Aorta (tissue), 5 donors: ENCODE measurements at regions not wholly inside any gene's neighbourhood (a gene's known extent, or its start where the extent isn't known, plus 50 kb on each side); places are given as distances from the start of the nearest gene placed in this dataset.

Source experiments
- ATAC-seq: fragments of 200-7000 bp; cut with Tn5 transposase; one replicate; pipeline ENCODE4 v1.9.1; 2022; ENCODE audit warnings: moderate library complexity; ENCODE audit not compliant: low FRiP score
- DNase-seq, 2 donors: peaks; one replicate each; pipeline ENCODE4 v3.0.0-alpha.2; 2020
- H3K27ac ChIP-seq, 2 donors: one replicate each; pipeline ENCODE4 v1.5.1; 2013; ENCODE audit warnings: low read length in 2 of 2, mild to moderate bottlenecking in 2 of 2, moderate library complexity in 2 of 2, control low read depth in 1 of 2, inconsistent platforms in 1 of 2, low read depth in 1 of 2
- H3K27me3 ChIP-seq, 2 donors: one replicate each; pipeline ENCODE4 v1.6.1; 2013; ENCODE audit warnings: control low read depth in 1 of 2, low read length in 1 of 2, mild to moderate bottlenecking in 1 of 2, moderate library complexity in 1 of 2; ENCODE audit not compliant: insufficient read depth in 2 of 2, control insufficient read depth in 1 of 2
- H3K36me3 ChIP-seq, 2 donors: one replicate each; pipeline ENCODE4 v1.6.1; 2013; ENCODE audit warnings: control low read depth in 1 of 2, low read length in 1 of 2, mild to moderate bottlenecking in 1 of 2; ENCODE audit not compliant: insufficient read depth in 2 of 2, control insufficient read depth in 1 of 2
- H3K4me1 ChIP-seq, 2 donors: one replicate each; pipeline ENCODE4 v1.6.1; 2013; ENCODE audit warnings: low read length in 2 of 2, control low read depth in 1 of 2, mild to moderate bottlenecking in 1 of 2, moderate library complexity in 1 of 2; ENCODE audit not compliant: insufficient read depth in 2 of 2, control insufficient read depth in 1 of 2
- H3K4me3 ChIP-seq, 2 donors: one replicate each; pipeline ENCODE4 v1.5.1; 2013; ENCODE audit warnings: low read length in 2 of 2, control low read depth in 1 of 2, mild to moderate bottlenecking in 1 of 2
- H3K9me3 ChIP-seq: one replicate; pipeline ENCODE4 v1.6.1; 2013; ENCODE audit warnings: mild to moderate bottlenecking, low read length; ENCODE audit not compliant: control insufficient read depth
- WGBS, 2 donors: extraction: QIAGEN DNeasy Blood & Tissue Kit; methylation state at CpG; one replicate each; pipeline ENCODE4 v1.1.7; 2013; 5-methylcytosine and 5-hydroxymethylcytosine counted together
- intact Hi-C, 2 donors: fragments of 100-400 bp; cut with DNase I; formaldehyde crosslinking; loops; one replicate each; pipeline versions ENCODE4 v1.14.2 to v1.15.0; 2022
- donor health status: healthy with polysubstance abuse.
- donor health status: Bipolar disorder and iron deficiency.
- donor health status: DM: no; HTN: no; CAD: no.
- donor health status: DM: no; HTN: no; CAD: no.
- donor health status: DM: yes; HTN: yes; CAD: no.

GRCh38 chr5:145203193-145203592 lies 631.9 kb downstream of the PRELID2 start:
- no peak overlapping the region for H3K4me3 ChIP-seq

GRCh38 chr5:145198525-145199260 lies 636.4 kb downstream of the PRELID2 start:
- DNase-seq: no peak
- intact Hi-C loops: no loop called here
- Histone ChIP-seq H3K27ac (no peak overlapping the region), H3K36me3 (no peaks in the 10 kb centered on the region), H3K9me3 (peaks cover 2% of the 10 kb centered on the region), H3K4me3 (no peak overlapping the region), H3K4me1 (no peaks in the 10 kb centered on the region), H3K27me3 (no peaks in the 10 kb centered on the region)
- ATAC-seq: no peak
- 67 to 73% methylated on average over 1 of the region's 1 CpG for WGBS, 2 donors

More at GRCh38 chr5:145203193-145203592, 631.9 kb downstream of the PRELID2 start:
- no peaks in the 10 kb centered on the region for H3K27me3 ChIP-seq
- WGBS, 2 donors: 46 to 75% methylated on average over 2 of the region's 2 CpGs
- H3K9me3 ChIP-seq: peaks cover 2% of the 10 kb centered on the region
- H3K4me1 ChIP-seq: no peaks in the 10 kb centered on the region
- DNase-seq (no peak), ATAC-seq (no peak)
- intact Hi-C loops: no loop called here
- no peak overlapping the region for H3K27ac ChIP-seq
- H3K36me3 ChIP-seq: no peaks in the 10 kb centered on the region

GRCh38 chr5:145189746-145190145 lies 645.4 kb downstream of the PRELID2 start:
- H3K27me3 ChIP-seq: no peaks in the 10 kb centered on the region
- peaks cover 3% of the 10 kb centered on the region for H3K9me3 ChIP-seq
- no peaks in the 10 kb centered on the region for H3K36me3 ChIP-seq
- H3K27ac ChIP-seq: no peak overlapping the region
- no peaks in the 10 kb centered on the region for H3K4me1 ChIP-seq
- intact Hi-C loops: no loop called here
- ATAC-seq (no peak), DNase-seq (no peak)
- 56 to 60% methylated on average over 4 of the region's 4 CpGs for whole genome bisulfite sequencing, 2 donors
- no peak overlapping the region for H3K4me3 ChIP-seq

GRCh38 chr5:145180371-145180770 lies 654.8 kb downstream of the PRELID2 start:
- intact Hi-C loops: no loop called here
- Histone ChIP-seq H3K4me1 (no peaks in the 10 kb centered on the region), H3K36me3 (no peaks in the 10 kb centered on the region), H3K9me3 (no peaks in the 10 kb centered on the region), H3K27me3 (no peaks in the 10 kb centered on the region), H3K4me3 (no peak overlapping the region), H3K27ac (no peak overlapping the region)
- no peak for ATAC-seq
- no peak for DNase-seq
- 64 to 74% methylated on average over 5 of the region's 5 CpGs for WGBS, 2 donors

- H3K4me3 ChIP-seq: no peak overlapping the region
- WGBS, 2 donors: 30 to 44% methylated on average over 3 of the region's 3 CpGs
- no peak for DNase-seq
- no peaks in the 10 kb centered on the region for H3K27me3 ChIP-seq
- H3K4me1 ChIP-seq: no peaks in the 10 kb centered on the region
- H3K36me3 ChIP-seq: no peaks in the 10 kb centered on the region
- intact Hi-C loops: no loop called here
- no peak for ATAC-seq
- no peaks in the 10 kb centered on the region for H3K9me3 ChIP-seq
- no peak overlapping the region for H3K27ac ChIP-seq
Observed at GRCh38 chr5:145178641-145179523, 656.3 kb downstream of the PRELID2 start.

GRCh38 chr5:145176041-145176440 lies 659.1 kb downstream of the PRELID2 start:
- intact Hi-C loops: no loop called here
- Histone ChIP-seq H3K27me3 (no peaks in the 10 kb centered on the region), H3K36me3 (no peaks in the 10 kb centered on the region), H3K4me1 (no peaks in the 10 kb centered on the region), H3K4me3 (no peak overlapping the region), H3K9me3 (no peaks in the 10 kb centered on the region), H3K27ac (no peak overlapping the region)
- 82 to 83% methylated on average over 3 of the region's 3 CpGs for WGBS, 2 donors
- DNase-seq (no peak), ATAC-seq (no peak)

DNA sequence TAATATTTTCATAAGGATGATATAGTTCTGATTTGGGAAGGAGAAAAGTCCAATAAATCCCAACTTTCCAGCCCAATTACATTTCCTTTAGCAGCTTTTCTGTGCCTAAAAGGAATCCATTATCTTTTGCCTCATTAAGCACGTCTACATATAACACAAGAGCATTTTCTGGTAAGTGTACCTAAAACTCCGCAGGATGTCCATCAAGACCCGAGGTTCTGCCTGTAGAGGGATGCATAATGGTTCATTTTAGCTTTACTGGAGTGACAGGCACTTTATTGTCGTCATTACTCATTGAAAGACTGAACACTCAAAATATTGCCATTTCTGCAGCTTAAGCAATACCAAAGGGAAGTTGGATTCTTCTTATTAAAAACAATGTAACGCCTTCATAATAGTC lies 669.0 kb downstream of the PRELID2 start:
- intact Hi-C loops: no loop called here
- 83 to 84% methylated on average over 5 of the region's 5 CpGs for WGBS, 2 donors
- H3K27ac ChIP-seq: no peak overlapping the region
- DNase-seq: no peak
- H3K27me3 ChIP-seq: no peaks in the 10 kb centered on the region
- ATAC-seq: no peak
- H3K9me3 ChIP-seq: no peaks in the 10 kb centered on the region
- no peaks in the 10 kb centered on the region for H3K36me3 ChIP-seq
- no peaks in the 10 kb centered on the region for H3K4me1 ChIP-seq
- no peak overlapping the region for H3K4me3 ChIP-seq

- intact Hi-C loops: no loop called here
- 53 to 65% methylated on average over 3 of the region's 3 CpGs for WGBS, 2 donors
- Histone ChIP-seq H3K4me3 (no peak overlapping the region), H3K4me1 (no peaks in the 10 kb centered on the region), H3K36me3 (no peaks in the 10 kb centered on the region), H3K9me3 (no peaks in the 10 kb centered on the region), H3K27ac (no peak overlapping the region), H3K27me3 (no peaks in the 10 kb centered on the region)
- ATAC-seq: no peak
- no peak for DNase-seq
Observed at GRCh38 chr5:145163876-145164275, 671.3 kb downstream of the PRELID2 start.

DNA sequence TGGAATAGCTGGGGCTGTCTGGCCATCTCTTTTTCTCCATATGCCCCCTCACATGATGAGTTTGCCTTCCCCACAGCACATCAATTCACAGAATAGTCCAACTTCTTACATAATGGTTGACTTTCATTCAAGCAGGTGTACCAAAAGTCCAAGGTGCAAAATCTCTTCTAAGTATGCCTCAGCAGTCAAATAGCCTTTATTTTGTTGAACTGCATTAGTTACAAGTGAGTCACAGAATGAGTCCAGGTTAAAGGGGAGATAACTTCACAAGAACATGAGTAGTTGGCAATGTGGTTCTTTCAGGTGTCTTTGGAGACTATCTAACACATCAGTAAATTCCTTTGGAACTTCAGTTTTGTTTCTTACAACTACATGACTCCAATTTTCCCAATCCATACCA lies 672.5 kb downstream of the PRELID2 start:
- no peaks in the 10 kb centered on the region for H3K36me3 ChIP-seq
- ATAC-seq: no peak
- H3K4me1 ChIP-seq: no peaks in the 10 kb centered on the region
- no peak overlapping the region for H3K27ac ChIP-seq
- DNase-seq: no peak
- H3K9me3 ChIP-seq: no peaks in the 10 kb centered on the region
- no peak overlapping the region for H3K4me3 ChIP-seq
- H3K27me3 ChIP-seq: no peaks in the 10 kb centered on the region
- intact Hi-C loops: no loop called here
